Uterus (tissue), 2 donors: ENCODE measurements at regions not wholly inside any gene's neighbourhood (a gene's known extent, or its start where the extent isn't known, plus 50 kb on each side); places are given as distances from the start of the nearest gene placed in this dataset.

Source experiments
- CTCF ChIP-seq, 4 experiments: fragments of 200-600 bp in 2 of 4; fragments of 450-650 bp in 2 of 4; sonication (generic) in 2 of 4; IDR thresholded peaks; one replicate each; pipeline ENCODE4 v1.5.1; 2016 to 2019; ENCODE audit warnings: antibody characterized with exemption in 4 of 4, mild to moderate bottlenecking in 2 of 4, moderate library complexity in 1 of 4
- POLR2A ChIP-seq, 2 donors: fragments of 450-650 bp; IDR thresholded peaks; one replicate each; pipeline ENCODE4 v1.6.1; 2016; ENCODE audit warnings: antibody characterized with exemption in 2 of 2, mild to moderate bottlenecking in 1 of 2, moderate library complexity in 1 of 2

- TF ChIP-seq CTCF (IDR thresholded peaks at IDR 0.05) (no peak), POLR2A (IDR thresholded peaks at IDR 0.05) (no peak)
Measured at GRCh38 chr3:159802864-159803263, 185.8 kb upstream of the IL12A start.
